GM19023 (cell line): ENCODE measurements at regions not wholly inside any gene's neighbourhood (a gene's known extent, or its start where the extent isn't known, plus 50 kb on each side); places are given as distances from the start of the nearest gene placed in this dataset.

Experiments
- ATAC-seq: cut with Tn5 transposase; IDR thresholded peaks from one replicate; pipeline ENCODE4 v1.9.1; 2021; ENCODE audit warnings: mild to moderate bottlenecking, moderate library complexity; ENCODE audit not compliant: unreplicated experiment

- no peak for ATAC-seq
Observed at GRCh38 chr1:87938631-87939030, 610.0 kb downstream of the LMO4 start.

- ATAC-seq = no peak
Observed at GRCh38 chr1:87939444-87939843, 610.8 kb downstream of the LMO4 start.

GRCh38 chr1:87940421-87940820 lies 611.7 kb downstream of the LMO4 start:
- no peak for ATAC-seq

GRCh38 chr1:87941337-87941946 lies 612.8 kb downstream of the LMO4 start:
- no peak for ATAC-seq

GRCh38 chr1:87942165-87942564 lies 613.5 kb downstream of the LMO4 start:
- ATAC-seq = no peak

GRCh38 chr1:87949711-87950110 lies 621.0 kb downstream of the LMO4 start:
- ATAC-seq = no peak

- ATAC-seq = no peak
Observed at GRCh38 chr1:87950369-87950768, 621.7 kb downstream of the LMO4 start.

GRCh38 chr1:87951409-87951808 lies 622.7 kb downstream of the LMO4 start:
- no peak for ATAC-seq

GRCh38 chr1:87951852-87952251 lies 623.2 kb downstream of the LMO4 start:
- ATAC-seq = no peak

GRCh38 chr1:87953121-87953520 lies 624.4 kb downstream of the LMO4 start:
- no peak for ATAC-seq

GRCh38 chr1:87953732-87954344 lies 625.2 kb downstream of the LMO4 start:
- ATAC-seq = peak; percentile 85

- no peak for ATAC-seq
Observed at GRCh38 chr1:87955038-87955437, 626.4 kb downstream of the LMO4 start.

- ATAC-seq = no peak
Observed at GRCh38 chr1:87956072-87956471, 627.4 kb downstream of the LMO4 start.

- no peak for ATAC-seq
Observed at GRCh38 chr1:87956750-87957149, 628.1 kb downstream of the LMO4 start.

- ATAC-seq = no peak
Observed at GRCh38 chr1:87957331-87957730, 628.7 kb downstream of the LMO4 start.

- ATAC-seq = no peak
Observed at GRCh38 chr1:87958201-87958600, 629.5 kb downstream of the LMO4 start.

GRCh38 chr1:87958716-87959115 lies 630.0 kb downstream of the LMO4 start:
- no peak for ATAC-seq

GRCh38 chr1:87959236-87959635 lies 630.6 kb downstream of the LMO4 start:
- ATAC-seq = no peak

- no peak for ATAC-seq
Observed at GRCh38 chr1:87961992-87962391, 633.3 kb downstream of the LMO4 start.

- no peak for ATAC-seq
Observed at GRCh38 chr1:87963556-87963955, 634.9 kb downstream of the LMO4 start.

GRCh38 chr1:87965193-87965592 lies 636.5 kb downstream of the LMO4 start:
- ATAC-seq = no peak

GRCh38 chr1:87968197-87968955 lies 639.7 kb downstream of the LMO4 start:
- no peak for ATAC-seq
